ENCODE measurements at regions not wholly inside any gene's neighbourhood (a gene's known extent, or its start where the extent isn't known, plus 50 kb on each side); places are given as distances from the start of the nearest gene placed in this dataset.

- TF ChIP-seq POLR2A (IDR thresholded peaks at IDR 0.05), result no peak
- TF ChIP-seq CTCF (IDR thresholded peaks at IDR 0.05), result no peak
- no peak for TF ChIP-seq POLR2AphosphoS5 (IDR thresholded peaks at IDR 0.05)
- TF ChIP-seq EP300 (IDR thresholded peaks at IDR 0.05), result no peak
Observed at GRCh38 chr7:42768045-42768444, 143.8 kb downstream of the C7orf25 start.

Data from suprapubic skin (tissue), 4 donors.